ENCODE measurements at regions not wholly inside any gene's neighbourhood (a gene's known extent, or its start where the extent isn't known, plus 50 kb on each side); places are given as distances from the start of the nearest gene placed in this dataset.

GRCh38 chr9:27929841-27930240, 356.6 kb upstream of the C9orf72 start:
- DNase-seq: no peak

GRCh38 chr9:27933210-27934025, 360.1 kb upstream of the C9orf72 start:
- DNase-seq: no peak

GRCh38 chr9:27934471-27934870, 361.2 kb upstream of the C9orf72 start:
- no peak for DNase-seq

- DNase-seq: no peak
Measured at GRCh38 chr9:27939186-27939585, 365.9 kb upstream of the C9orf72 start.

- no peak for DNase-seq
Measured at GRCh38 chr9:27940535-27940934, 367.3 kb upstream of the C9orf72 start.

- DNase-seq: no peak
Measured at GRCh38 chr9:27943501-27943900, 370.2 kb upstream of the C9orf72 start.

GRCh38 chr9:27945386-27945785, 372.1 kb upstream of the C9orf72 start:
- DNase-seq: no peak

GRCh38 chr9:27950382-27950781, 377.1 kb upstream of the C9orf72 start:
- DNase-seq: no peak

- DNase-seq: no peak
Measured at GRCh38 chr9:27954858-27955257, 381.6 kb upstream of the C9orf72 start.

- DNase-seq: no peak
Measured at GRCh38 chr9:27963836-27964235, 390.6 kb upstream of the C9orf72 start.

- DNase-seq: no peak
Measured at GRCh38 chr9:27967210-27967609, 393.9 kb upstream of the C9orf72 start.

- no peak for DNase-seq
Measured at GRCh38 chr9:27977931-27978330, 404.6 kb upstream of the C9orf72 start.

- no peak for DNase-seq
Measured at GRCh38 chr9:27985714-27986113, 412.4 kb upstream of the C9orf72 start.

GRCh38 chr9:27990524-27990923, 417.2 kb upstream of the C9orf72 start:
- DNase-seq: no peak

- DNase-seq: no peak
Measured at GRCh38 chr9:27991221-27991620, 417.9 kb upstream of the C9orf72 start.

- no peak for DNase-seq
Measured at GRCh38 chr9:28001096-28001495, 427.8 kb upstream of the C9orf72 start.

- no peak for DNase-seq
Measured at GRCh38 chr9:28004900-28005299, 431.6 kb upstream of the C9orf72 start.

- no peak for DNase-seq
Measured at GRCh38 chr9:28005779-28006178, 432.5 kb upstream of the C9orf72 start.

- DNase-seq: no peak
Measured at GRCh38 chr9:28007097-28007817, 434.0 kb upstream of the C9orf72 start.

GRCh38 chr9:28014212-28014611, 440.9 kb upstream of the C9orf72 start:
- DNase-seq: no peak

- DNase-seq: no peak
Measured at GRCh38 chr9:28024676-28025075, 451.4 kb upstream of the C9orf72 start.

- DNase-seq: no peak
Measured at GRCh38 chr9:28025186-28025585, 451.9 kb upstream of the C9orf72 start.

- DNase-seq: no peak
Measured at GRCh38 chr9:28031521-28032267, 458.4 kb upstream of the C9orf72 start.

GRCh38 chr9:28032268-28032590, 458.9 kb upstream of the C9orf72 start:
- DNase-seq: no peak
